K562 (cell line): ENCODE measurements at regions not wholly inside any gene's neighbourhood (a gene's known extent, or its start where the extent isn't known, plus 50 kb on each side); places are given as distances from the start of the nearest gene placed in this dataset.

Experiments used
- ATAC-seq: fragments of 200-7000 bp; cut with Tn5 transposase; 3 replicates; pipeline ENCODE4 v1.9.1; 2020; ENCODE audit warnings: moderate library complexity
- BruUV-seq: library from RNA; stranded (reverse); fragments of 400-500 nt; replicated peaks from 2 replicates; lab custom pipeline; 2021; lab: Mats Ljungman, UMichigan
- CTCF ChIA-PET: fragments of 300-600 bp; formaldehyde crosslinking; extraction: SDS; loops from one replicate; lab custom pipeline; 2021; ENCODE audit warnings: low intra/inter-chr PET ratio; lab: Yijun Ruan, JAX
- POLR2A ChIA-PET: fragments of 300-600, 350-650 bp; sonication (Branson Sonifier 250); formaldehyde crosslinking; extraction: SDS; loops from one replicate; lab custom pipeline; 2021; ENCODE audit warnings: antibody characterized with exemption, inconsistent platforms; lab: Yijun Ruan, JAX
- DNase-seq, 4 experiments: peaks; one replicate each; pipeline versions ENCODE4 v3.0.0 to v3.0.0-alpha.2; 2011 to 2018; ENCODE audit warnings: low spot score in 3 of 4, mixed read lengths in 3 of 4; ENCODE audit errors: extremely low read depth in 1 of 4
- FAIRE-seq: peaks from 2 replicates; lab custom pipeline; 2011; peaks lifted over from hg19 to GRCh38; lab: Jason Lieb, UNC
- H2AFZ ChIP-seq: 2 replicates; pipeline ENCODE4 v1.6.0; 2011; ENCODE audit warnings: low read depth, low read length, control low read depth, inconsistent platforms
- H3K27ac ChIP-seq: fragments of 200-600 bp; 3 replicates; pipeline ENCODE4 v1.8.0; 2011; ENCODE audit warnings: low read depth, mild to moderate bottlenecking, control low read depth, inconsistent platforms, low read length, moderate library complexity, mixed read lengths; ENCODE audit errors: extremely low read depth
- H3K27me3 ChIP-seq, 2 experiments: fragments of 300-600 bp in 1 of 2; 2 replicates in 1 of 2; 3 replicates in 1 of 2; pipeline versions ENCODE4 v1.6.0 to v1.8.0; 2011; ENCODE audit warnings: inconsistent platforms in 2 of 2, low read length in 2 of 2, mild to moderate bottlenecking in 1 of 2, mixed read lengths in 1 of 2, moderate library complexity in 1 of 2; ENCODE audit not compliant: control insufficient read depth in 2 of 2, insufficient read depth in 2 of 2
- H3K36me3 ChIP-seq: fragments of 300-600 bp; 3 replicates; pipeline ENCODE4 v1.8.0; 2011; ENCODE audit warnings: mild to moderate bottlenecking, low read length, inconsistent platforms; ENCODE audit not compliant: control insufficient read depth, insufficient read depth
- H3K4me1 ChIP-seq, 2 experiments: fragments of 200-600 bp in 1 of 2; replicated peaks in 1 of 2; 2 replicates in 1 of 2; 3 replicates in 1 of 2; pipeline versions ENCODE4 v1.5.1 to v1.8.0; 2011; ENCODE audit warnings: inconsistent platforms in 2 of 2, low read length in 2 of 2, mild to moderate bottlenecking in 1 of 2, mixed read lengths in 1 of 2, moderate library complexity in 1 of 2; ENCODE audit not compliant: control insufficient read depth in 2 of 2, insufficient read depth in 2 of 2
- H3K4me2 ChIP-seq: 2 replicates; pipeline ENCODE4 v1.6.1; 2011; ENCODE audit warnings: low read length, control low read depth, inconsistent platforms, mixed read lengths; ENCODE audit not compliant: insufficient read depth
- H3K4me3 ChIP-seq: fragments of 200-600 bp; sonication (generic), shearing (Covaris generic); 2 replicates; pipeline ENCODE4 v1.5.1; 2016; ENCODE audit warnings: control low read depth, inconsistent platforms
- H3K79me2 ChIP-seq: fragments of 200-600 bp; 3 replicates; pipeline ENCODE4 v1.8.0; 2011; ENCODE audit warnings: low read length, inconsistent platforms; ENCODE audit not compliant: control insufficient read depth, insufficient read depth
- H3K9ac ChIP-seq, 2 experiments: 2 replicates each; pipeline versions ENCODE4 v1.6.0 to v1.6.1; 2011; ENCODE audit warnings: low read depth in 2 of 2, low read length in 2 of 2, control low read depth in 1 of 2, inconsistent platforms in 1 of 2, mild to moderate bottlenecking in 1 of 2, mixed read lengths in 1 of 2; ENCODE audit not compliant: insufficient read depth in 1 of 2
- H3K9me1 ChIP-seq: one replicate; pipeline ENCODE4 v1.6.0; 2011; ENCODE audit warnings: inconsistent platforms, mild to moderate bottlenecking, low read length, moderate library complexity; ENCODE audit not compliant: control insufficient read depth, insufficient read depth
- H3K9me3 ChIP-seq: replicated peaks from 2 replicates; pipeline ENCODE4 v1.5.1; 2011; ENCODE audit warnings: low read depth, low read length, inconsistent platforms; ENCODE audit not compliant: control insufficient read depth, insufficient read depth
- H4K20me1 ChIP-seq: replicated peaks from 2 replicates; pipeline ENCODE4 v1.6.1; 2011; ENCODE audit warnings: low read length, inconsistent platforms, mixed read lengths; ENCODE audit not compliant: control insufficient read depth, insufficient read depth
- SMARCB1 ChIP-seq: IDR thresholded peaks from 2 replicates; pipeline ENCODE4 v1.6.1; 2011; ENCODE audit warnings: improper control_type of control experiment, low read depth; ENCODE audit not compliant: insufficient read length
- WGBS: fragments of 100-300 bp; shearing (Covaris generic); methylation state at CpG from one replicate; pipeline ENCODE4 v1.1.6; 2016; ENCODE audit warnings: low coverage, mixed read lengths; ENCODE audit not compliant: insufficient coverage; ENCODE audit errors: missing lambda C conversion rate; 5-methylcytosine and 5-hydroxymethylcytosine counted together
- in situ Hi-C: fragments of 300-500 bp; cut with MboI; formaldehyde crosslinking; loops from 4 replicates; pipeline ENCODE4 v1.15.0; 2018; ENCODE audit warnings: inconsistent platforms, mixed read lengths
- intact Hi-C: fragments of 100-400 bp; cut with micrococcal nuclease; formaldehyde crosslinking; loops from 2 replicates; pipeline ENCODE4 v1.14.2; 2022
- TF ChIP-seq, protein P1 (sequence below): sonication (generic); formaldehyde crosslinking; IDR thresholded peaks from 2 replicates; pipeline ENCODE4 v1.8.1; 2023; ENCODE audit warnings: mild to moderate bottlenecking, missing genetic modification reagents
- TF ChIP-seq, protein P2 (sequence below): fragments of 450-650 bp; formaldehyde crosslinking; IDR thresholded peaks from 2 replicates; pipeline ENCODE4 v1.4.0; 2022; ENCODE audit warnings: mild to moderate bottlenecking, moderate library complexity

DNA sequence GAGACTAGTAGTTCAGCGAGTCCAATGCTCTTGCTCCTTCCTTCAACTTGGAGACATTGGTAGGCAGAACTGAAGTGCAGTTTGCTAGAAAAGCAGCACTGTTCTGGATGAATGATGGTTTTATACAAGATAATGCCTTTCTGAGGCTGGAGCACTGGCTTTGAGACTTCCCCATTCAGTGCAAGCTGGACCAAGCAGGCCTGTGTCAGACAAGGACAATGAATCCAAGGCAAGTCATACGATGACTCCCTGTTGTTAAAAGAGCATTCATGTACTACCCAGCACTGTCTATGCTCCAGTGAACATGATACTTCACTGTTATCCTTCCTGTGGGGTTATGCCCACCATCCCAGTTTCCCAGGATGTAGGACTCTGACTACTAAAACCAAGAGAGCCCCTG, 242.3 kb upstream of the RAG2 start:
- Histone ChIP-seq H3K79me2 (no peaks in the 10 kb centered on the region), H3K36me3 (no peaks in the 10 kb centered on the region), H3K9ac (no peak overlapping the region), H3K27me3 (no peaks in the 10 kb centered on the region), H3K9me1 (no peaks in the 10 kb centered on the region), H3K4me1 (no peaks in the 10 kb centered on the region), H3K4me3 (no peak overlapping the region), H2AFZ (no peak overlapping the region), H4K20me1 (no peaks in the 10 kb centered on the region), H3K4me2 (no peak overlapping the region), H3K27ac (no peak overlapping the region), H3K9me3 (no peaks in the 10 kb centered on the region)
- CTCF ChIA-PET = no interaction called here
- intact Hi-C loops = no loop called here
- TF ChIP-seq, protein P1, sequence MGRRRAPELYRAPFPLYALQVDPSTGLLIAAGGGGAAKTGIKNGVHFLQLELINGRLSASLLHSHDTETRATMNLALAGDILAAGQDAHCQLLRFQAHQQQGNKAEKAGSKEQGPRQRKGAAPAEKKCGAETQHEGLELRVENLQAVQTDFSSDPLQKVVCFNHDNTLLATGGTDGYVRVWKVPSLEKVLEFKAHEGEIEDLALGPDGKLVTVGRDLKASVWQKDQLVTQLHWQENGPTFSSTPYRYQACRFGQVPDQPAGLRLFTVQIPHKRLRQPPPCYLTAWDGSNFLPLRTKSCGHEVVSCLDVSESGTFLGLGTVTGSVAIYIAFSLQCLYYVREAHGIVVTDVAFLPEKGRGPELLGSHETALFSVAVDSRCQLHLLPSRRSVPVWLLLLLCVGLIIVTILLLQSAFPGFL (CRISPR knock-in tag) = no peak
- no peak for TF ChIP-seq SMARCB1
- TF ChIP-seq, protein P2, sequence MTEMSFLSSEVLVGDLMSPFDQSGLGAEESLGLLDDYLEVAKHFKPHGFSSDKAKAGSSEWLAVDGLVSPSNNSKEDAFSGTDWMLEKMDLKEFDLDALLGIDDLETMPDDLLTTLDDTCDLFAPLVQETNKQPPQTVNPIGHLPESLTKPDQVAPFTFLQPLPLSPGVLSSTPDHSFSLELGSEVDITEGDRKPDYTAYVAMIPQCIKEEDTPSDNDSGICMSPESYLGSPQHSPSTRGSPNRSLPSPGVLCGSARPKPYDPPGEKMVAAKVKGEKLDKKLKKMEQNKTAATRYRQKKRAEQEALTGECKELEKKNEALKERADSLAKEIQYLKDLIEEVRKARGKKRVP (CRISPR knock-in tag) = no peak
- FAIRE-seq (no peak), DNase-seq (no peak), ATAC-seq (no peak)
- POLR2A ChIA-PET = interaction anchor here (0.5 kb wide), 1 partner anchor 28 kb away, joined by 3 read pairs; no protein-coding TSS in a partner anchor
- WGBS = 0% methylated on average over 2 of the region's 2 CpGs
- BruUV-seq = no TSS peak
- in situ Hi-C loops = no loop called here
